ENCODE measurements at regions not wholly inside any gene's neighbourhood (a gene's known extent, or its start where the extent isn't known, plus 50 kb on each side); places are given as distances from the start of the nearest gene placed in this dataset.

- Histone ChIP-seq H2AFZ (ENCODE audit: low read depth, low read length) (no peak overlapping the region), H3K36me3 (replicated peaks; ENCODE audit: low read depth, low read length) (no peaks in the 10 kb centered on the region), H3K4me3 (ENCODE audit: low read length) (no peak overlapping the region), H3K9ac (ENCODE audit: low read length) (no peak overlapping the region), H3K79me2 (ENCODE audit: low read length) (no peaks in the 10 kb centered on the region), H3K4me2 (ENCODE audit: low read length) (no peak overlapping the region), H4K20me1 (ENCODE audit: insufficient read depth, low read length) (no peaks in the 10 kb centered on the region), H3K9me3 (ENCODE audit: insufficient read depth, low read length) (no peaks in the 10 kb centered on the region), H3K27ac (ENCODE audit: low read length) (no peak overlapping the region), H3K27me3 (ENCODE audit: low read depth, low read length) (no peaks in the 10 kb centered on the region), H3K4me1 (ENCODE audit: low read length) (no peaks in the 10 kb centered on the region)
- TF ChIP-seq CTCF (IDR thresholded peaks at IDR 0.05; ENCODE audit: low read depth, low read length) = no peak
- TF ChIP-seq EZH2phosphoT487 (IDR thresholded peaks at IDR 0.05; ENCODE audit: low read depth) = no peak
These were observed 505.9 kb upstream of the MANEA start for GRCh38 chr6:95071464-95071863.

- no peaks in the 10 kb centered on the region for H3K79me2 ChIP-seq (ENCODE audit: low read length)
- no peak overlapping the region for H3K4me3 ChIP-seq (ENCODE audit: low read length)
- H3K9me3 ChIP-seq (ENCODE audit: insufficient read depth, low read length) = no peaks in the 10 kb centered on the region
- H3K36me3 ChIP-seq (replicated peaks; ENCODE audit: low read depth, low read length) = no peaks in the 10 kb centered on the region
- no peak for TF ChIP-seq EZH2phosphoT487 (IDR thresholded peaks at IDR 0.05; ENCODE audit: low read depth)
- no peak for TF ChIP-seq CTCF (IDR thresholded peaks at IDR 0.05; ENCODE audit: low read depth, low read length)
- no peak overlapping the region for H3K27ac ChIP-seq (ENCODE audit: low read length)
- no peaks in the 10 kb centered on the region for H3K27me3 ChIP-seq (ENCODE audit: low read depth, low read length)
- H3K9ac ChIP-seq (ENCODE audit: low read length) = no peak overlapping the region
- H2AFZ ChIP-seq (ENCODE audit: low read depth, low read length) = no peak overlapping the region
- no peaks in the 10 kb centered on the region for H4K20me1 ChIP-seq (ENCODE audit: insufficient read depth, low read length)
- H3K4me1 ChIP-seq (ENCODE audit: low read length) = no peaks in the 10 kb centered on the region
- H3K4me2 ChIP-seq (ENCODE audit: low read length) = no peak overlapping the region
These were observed 498.9 kb upstream of the MANEA start for GRCh38 chr6:95078457-95078856.

- TF ChIP-seq CTCF (IDR thresholded peaks at IDR 0.05; ENCODE audit: low read depth, low read length) (no peak), EZH2phosphoT487 (IDR thresholded peaks at IDR 0.05; ENCODE audit: low read depth) (no peak)
- Histone ChIP-seq H3K27ac (ENCODE audit: low read length) (no peak overlapping the region), H3K4me3 (ENCODE audit: low read length) (no peak overlapping the region), H3K27me3 (ENCODE audit: low read depth, low read length) (no peaks in the 10 kb centered on the region), H3K79me2 (ENCODE audit: low read length) (no peaks in the 10 kb centered on the region), H3K9me3 (ENCODE audit: insufficient read depth, low read length) (no peaks in the 10 kb centered on the region), H3K4me1 (ENCODE audit: low read length) (no peaks in the 10 kb centered on the region), H3K4me2 (ENCODE audit: low read length) (no peak overlapping the region), H2AFZ (ENCODE audit: low read depth, low read length) (no peak overlapping the region), H3K36me3 (replicated peaks; ENCODE audit: low read depth, low read length) (no peaks in the 10 kb centered on the region), H4K20me1 (ENCODE audit: insufficient read depth, low read length) (no peaks in the 10 kb centered on the region), H3K9ac (ENCODE audit: low read length) (no peak overlapping the region)
These were observed 496.1 kb upstream of the MANEA start for GRCh38 chr6:95081231-95081630.

- no peaks in the 10 kb centered on the region for H3K9me3 ChIP-seq (ENCODE audit: insufficient read depth, low read length)
- H3K4me3 ChIP-seq (ENCODE audit: low read length) = no peak overlapping the region
- H3K27ac ChIP-seq (ENCODE audit: low read length) = no peak overlapping the region
- H2AFZ ChIP-seq (ENCODE audit: low read depth, low read length) = no peak overlapping the region
- TF ChIP-seq EZH2phosphoT487 (IDR thresholded peaks at IDR 0.05; ENCODE audit: low read depth) = no peak
- TF ChIP-seq CTCF (IDR thresholded peaks at IDR 0.05; ENCODE audit: low read depth, low read length) = no peak
- H3K9ac ChIP-seq (ENCODE audit: low read length) = no peak overlapping the region
- no peak overlapping the region for H3K4me2 ChIP-seq (ENCODE audit: low read length)
- H3K36me3 ChIP-seq (replicated peaks; ENCODE audit: low read depth, low read length) = no peaks in the 10 kb centered on the region
- H4K20me1 ChIP-seq (ENCODE audit: insufficient read depth, low read length) = no peaks in the 10 kb centered on the region
- no peaks in the 10 kb centered on the region for H3K4me1 ChIP-seq (ENCODE audit: low read length)
- no peaks in the 10 kb centered on the region for H3K79me2 ChIP-seq (ENCODE audit: low read length)
- no peaks in the 10 kb centered on the region for H3K27me3 ChIP-seq (ENCODE audit: low read depth, low read length)
These were observed 495.4 kb upstream of the MANEA start for GRCh38 chr6:95081949-95082348.
